ENCODE measurements at regions not wholly inside any gene's neighbourhood (a gene's known extent, or its start where the extent isn't known, plus 50 kb on each side); places are given as distances from the start of the nearest gene placed in this dataset.

GRCh38 chr6:138550346-138550767 lies 51.1 kb upstream of the NHSL1 start:
- DNase-seq: no peak

DNA sequence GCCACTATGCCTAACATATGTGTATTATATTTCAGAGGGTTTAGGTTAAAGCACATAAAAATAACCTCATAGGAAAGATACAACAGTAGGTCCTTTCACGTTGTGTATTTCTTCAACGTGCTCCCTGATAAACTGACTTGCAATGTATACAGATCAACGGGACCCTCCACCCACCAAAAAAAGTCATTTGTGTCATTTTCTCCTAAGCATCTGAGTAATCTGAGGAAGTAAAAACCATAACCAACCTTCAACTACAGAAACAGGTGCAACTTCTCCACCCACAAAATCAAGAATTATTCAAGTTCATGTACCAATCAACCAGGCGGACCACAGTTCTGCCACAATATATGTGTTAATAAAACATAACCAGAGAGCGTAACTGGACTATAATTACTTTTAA lies 54.9 kb upstream of the NHSL1 start:
- DNase-seq: no peak

GRCh38 chr6:138555421-138555988 lies 56.2 kb upstream of the NHSL1 start:
- no peak for DNase-seq

DNA sequence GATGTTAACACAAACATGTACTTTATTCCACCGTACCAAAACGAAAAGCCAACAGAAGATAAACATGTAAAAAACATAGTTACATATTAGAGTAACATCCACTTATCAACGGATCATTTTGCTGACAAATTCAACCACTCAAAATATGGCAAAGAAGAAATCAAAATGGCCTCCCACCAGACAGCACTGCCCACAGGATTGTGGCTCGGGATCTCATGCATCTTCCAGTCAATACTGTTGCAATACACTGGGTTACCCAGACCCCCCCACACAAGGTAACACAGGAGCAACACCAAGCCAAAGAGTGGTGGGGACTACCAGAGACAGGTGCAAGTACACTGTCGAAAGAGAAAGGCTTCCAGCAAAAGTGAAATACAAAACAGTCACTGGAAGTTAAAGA lies 57.9 kb upstream of the NHSL1 start:
- no peak for DNase-seq

- no peak for DNase-seq
Measured at GRCh38 chr6:138559143-138559542, 59.8 kb upstream of the NHSL1 start.

DNA sequence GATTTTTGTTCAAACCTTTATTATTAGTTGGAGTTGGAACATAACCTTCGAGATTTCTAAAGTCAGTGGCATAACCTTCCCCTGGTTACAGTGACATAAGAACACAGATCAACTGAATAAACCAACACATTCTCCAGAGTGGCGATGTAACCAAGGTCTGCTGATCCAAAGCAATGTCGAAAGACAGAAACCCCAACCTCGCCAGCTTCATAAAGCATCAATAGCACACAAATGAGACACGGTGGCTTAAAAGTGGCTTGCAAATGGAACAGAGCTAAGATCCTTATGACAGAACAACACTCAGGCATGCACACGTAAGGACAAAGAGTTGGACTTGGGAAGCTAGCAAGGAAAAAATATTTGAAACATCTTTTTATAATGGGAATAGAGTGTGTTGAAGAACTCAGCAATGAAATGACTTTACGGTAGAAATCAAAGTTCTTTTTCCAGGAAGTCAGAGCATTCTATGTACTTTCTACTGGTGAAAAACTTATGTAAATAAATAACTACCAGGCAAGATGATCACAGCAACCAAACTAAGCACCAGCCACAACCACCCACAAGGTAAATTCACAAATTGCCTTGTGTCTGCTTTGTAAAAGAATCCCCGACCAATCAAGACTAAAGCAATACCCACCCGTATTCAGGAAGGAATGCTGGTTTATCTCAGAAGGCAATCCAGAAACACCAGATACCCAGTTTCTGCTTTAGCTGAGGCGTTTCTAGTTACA lies 61.0 kb upstream of the NHSL1 start:
- no peak for DNase-seq

DNA sequence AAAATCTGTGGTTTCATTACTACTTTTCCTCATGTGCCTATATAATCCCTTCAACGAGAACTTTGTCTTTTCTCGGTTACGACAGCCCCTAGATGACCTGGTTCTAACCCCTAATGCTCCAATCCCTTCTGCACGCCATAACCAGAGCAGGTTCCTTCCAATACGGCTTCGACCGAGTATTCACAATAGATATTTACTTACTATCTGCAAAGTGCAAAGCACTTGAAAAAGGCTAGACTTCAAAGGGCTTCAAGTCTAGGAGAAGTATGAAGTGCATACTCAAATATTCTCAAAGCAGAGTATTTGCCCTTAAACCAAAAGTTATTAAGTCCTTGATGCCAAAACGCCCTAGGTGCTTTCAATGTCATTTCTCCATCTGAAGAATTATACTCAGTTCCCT lies 63.4 kb upstream of the NHSL1 start:
- no peak for DNase-seq

DNA sequence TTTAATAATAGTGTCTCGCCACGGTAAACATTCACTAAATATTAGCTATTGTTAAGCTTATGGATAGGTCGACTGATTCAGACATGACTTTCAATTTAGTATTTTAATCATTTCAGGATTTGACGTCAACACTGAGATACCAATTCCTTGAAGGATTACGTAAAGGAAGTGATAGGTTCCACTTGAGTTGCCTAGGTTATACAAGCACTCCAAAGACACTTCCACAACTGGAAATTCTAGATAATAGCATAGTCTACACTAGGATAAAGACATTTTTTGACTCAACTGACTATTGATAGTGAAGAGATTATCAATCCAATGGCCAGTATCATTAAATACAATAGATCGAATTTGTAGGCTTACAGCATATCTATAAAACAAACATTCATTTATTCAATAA lies 63.9 kb upstream of the NHSL1 start:
- no peak for DNase-seq

DNA sequence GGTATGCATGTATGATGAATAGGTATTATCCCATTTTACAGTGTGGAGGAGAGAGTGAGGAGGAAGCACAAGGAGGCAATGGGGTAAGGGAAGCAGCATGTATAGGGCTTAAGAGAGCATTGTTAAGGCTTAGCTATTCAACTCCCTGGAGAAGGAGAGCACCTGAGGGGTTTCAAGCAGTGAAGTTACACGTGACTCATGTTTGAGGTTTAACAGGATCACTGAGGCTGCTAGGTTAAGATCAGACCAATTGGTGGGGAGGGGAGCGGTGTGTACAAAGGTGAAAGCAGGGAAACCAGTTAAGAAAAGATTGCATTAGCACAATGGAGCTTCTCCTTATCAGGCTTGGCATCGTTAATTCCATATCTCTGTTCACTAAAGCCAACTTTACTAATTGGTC lies 64.4 kb upstream of the NHSL1 start:
- DNase-seq: no peak

DNA sequence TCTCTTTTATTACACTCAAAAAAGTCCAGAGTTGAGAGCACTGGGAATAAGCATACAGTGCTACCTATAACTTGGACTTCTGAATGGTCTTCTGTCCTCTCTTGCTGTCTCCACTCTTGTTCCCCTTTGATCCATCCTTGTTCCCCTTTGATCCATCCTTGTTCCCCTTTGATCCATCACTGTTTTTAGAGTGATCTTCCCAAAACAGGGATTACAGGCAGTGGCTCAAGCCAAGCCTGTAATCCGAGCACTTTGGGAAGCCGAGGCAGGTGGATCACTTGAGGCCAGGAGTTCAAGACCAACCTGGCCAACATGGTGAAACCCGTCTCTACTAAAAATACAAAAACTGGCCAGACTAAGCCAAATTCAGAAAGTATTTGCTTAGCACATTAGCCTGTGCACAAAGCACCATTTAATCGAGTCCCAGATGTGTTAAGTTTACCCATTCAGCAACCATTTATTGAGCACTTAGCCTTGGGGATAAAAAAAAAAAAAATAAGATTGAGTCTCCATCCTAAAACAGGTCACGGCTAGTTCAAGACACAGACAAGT lies 65.0 kb upstream of the NHSL1 start:
- no peak for DNase-seq

- DNase-seq: no peak
Measured at GRCh38 chr6:138567052-138567451, 67.8 kb upstream of the NHSL1 start.

DNA sequence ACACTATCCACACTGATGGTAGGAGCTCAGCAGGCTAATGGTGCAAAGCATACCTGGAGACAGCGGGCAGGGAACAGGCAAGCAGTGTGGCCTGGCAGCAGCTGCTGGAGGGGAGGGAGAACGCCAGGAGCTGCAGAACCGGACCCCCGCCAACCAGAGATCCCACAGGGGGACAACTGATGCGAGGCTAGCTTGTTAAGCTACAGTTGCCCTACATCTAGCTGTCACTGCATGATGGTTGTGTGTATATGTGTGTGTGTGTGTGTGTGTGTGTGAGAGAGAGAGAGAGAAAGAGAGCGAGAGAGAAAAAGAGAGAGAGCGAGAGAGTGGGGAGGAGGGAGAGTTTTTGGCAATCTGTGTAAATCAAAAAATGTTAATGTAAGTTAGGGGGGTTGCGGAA lies 69.7 kb upstream of the NHSL1 start:
- DNase-seq: no peak

DNA sequence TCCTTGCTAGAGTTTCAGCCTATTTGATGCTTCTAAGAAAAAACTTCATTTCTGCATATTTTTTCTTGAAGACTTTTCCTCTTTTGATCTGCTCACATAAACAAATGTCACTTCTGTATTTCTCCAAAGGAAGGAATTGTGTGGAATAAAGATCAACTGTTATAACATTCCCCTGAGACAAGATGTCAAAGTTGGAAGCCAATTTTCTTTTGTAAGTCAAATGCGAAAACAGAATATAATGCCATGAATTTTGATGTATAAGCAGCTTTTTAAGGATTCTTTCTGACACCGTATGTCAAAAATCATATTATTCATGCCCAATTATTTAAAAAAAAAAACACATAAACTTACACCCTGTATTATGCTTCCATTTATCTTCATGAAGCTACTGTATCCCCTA lies 70.3 kb upstream of the NHSL1 start:
- DNase-seq: no peak

DNA sequence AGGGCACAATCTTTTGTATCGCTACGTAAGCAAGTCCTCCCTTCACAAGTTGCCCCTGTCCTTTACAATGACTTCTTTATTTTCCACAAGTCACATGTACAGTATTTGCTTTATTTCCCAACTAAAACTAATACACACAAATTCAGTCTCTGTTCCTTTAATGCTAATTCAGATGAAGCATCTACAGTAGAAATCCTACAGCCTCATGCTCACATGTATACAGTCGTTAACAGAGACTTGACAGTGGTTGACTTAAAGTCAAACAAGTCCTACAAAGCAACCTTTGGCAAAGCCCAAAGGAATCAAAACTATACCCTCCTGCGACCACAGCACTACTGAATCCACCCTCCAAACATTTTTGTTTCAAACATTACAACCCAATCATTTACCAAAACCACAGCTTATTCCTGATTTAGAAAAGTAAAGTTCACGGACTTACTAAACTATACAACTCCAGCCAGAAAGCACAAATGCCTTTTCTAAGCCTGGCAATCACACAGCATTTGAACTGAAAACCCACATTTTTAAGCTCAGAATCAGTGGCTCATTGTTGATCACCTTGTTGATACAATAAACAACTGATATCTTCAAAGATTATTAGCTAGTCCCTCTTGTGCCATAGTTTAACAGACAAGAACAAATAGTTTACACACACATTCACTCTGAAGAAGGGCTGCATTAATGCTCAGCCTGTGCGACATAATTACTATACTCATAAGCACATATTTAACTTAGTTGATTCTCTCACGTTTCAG lies 70.9 kb upstream of the NHSL1 start:
- no peak for DNase-seq

GRCh38 chr6:138570725-138571029 lies 71.4 kb upstream of the NHSL1 start:
- DNase-seq: no peak

GRCh38 chr6:138571181-138571580 lies 71.9 kb upstream of the NHSL1 start:
- no peak for DNase-seq

DNA sequence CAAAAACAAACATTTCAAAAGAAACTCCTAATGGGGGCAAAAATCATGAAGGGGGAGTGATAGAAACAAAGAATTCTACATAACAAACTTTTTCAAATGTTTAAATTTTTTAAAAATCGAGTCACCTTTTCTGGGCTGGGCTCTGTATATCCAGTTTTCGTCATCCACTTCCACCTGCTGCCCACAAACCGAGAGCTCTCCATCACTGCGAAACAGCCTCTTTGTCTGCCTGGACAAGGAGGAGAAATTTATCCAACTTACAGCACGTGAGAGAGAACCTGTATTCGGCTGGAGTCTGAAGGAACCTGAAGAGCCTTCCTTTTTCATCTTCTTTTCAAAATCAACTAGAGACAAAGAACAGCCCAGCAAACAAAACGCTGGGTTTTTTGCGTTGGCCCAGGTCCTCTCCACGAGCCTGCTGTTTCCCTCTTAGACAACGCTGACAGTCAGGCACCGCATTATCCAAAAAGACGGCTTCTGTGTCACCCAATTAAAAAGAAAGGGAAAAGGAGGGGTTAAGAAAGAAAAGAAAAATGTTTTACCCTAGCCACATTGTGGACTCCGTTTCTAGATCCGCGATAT lies 72.4 kb upstream of the NHSL1 start:
- no peak for DNase-seq

DNA sequence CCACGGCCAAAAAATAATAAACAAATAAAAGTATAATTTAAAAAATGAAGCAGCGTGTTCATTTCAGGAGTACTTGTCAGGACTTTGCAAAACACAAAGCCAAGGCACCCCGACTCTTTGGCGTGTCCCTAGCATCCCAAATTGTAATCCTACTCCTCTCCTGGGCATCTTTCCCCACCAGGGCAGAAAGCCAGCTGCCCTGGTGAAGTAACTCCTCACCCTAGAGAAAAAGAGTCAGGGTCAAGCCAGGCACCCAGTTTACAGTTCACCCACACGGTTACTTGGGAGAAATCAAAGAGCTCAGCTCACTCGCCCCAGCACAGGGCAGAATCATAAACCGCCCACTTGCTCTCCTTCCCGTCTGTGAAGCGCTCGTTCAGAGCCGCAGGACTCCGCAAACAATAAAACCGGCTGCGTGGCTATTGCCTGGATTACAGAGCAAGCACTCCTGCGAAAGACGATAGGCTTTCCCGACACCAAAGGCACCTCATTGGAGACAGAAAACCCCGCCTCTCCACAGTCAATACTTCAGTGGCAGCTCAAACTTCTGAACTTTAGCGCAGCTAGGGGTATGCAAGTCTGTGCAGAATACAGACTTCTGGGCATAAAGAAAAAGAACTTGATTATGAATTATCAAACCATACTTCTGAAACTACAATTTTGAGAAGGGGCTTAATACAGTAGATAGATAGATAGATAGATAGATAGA lies 73.0 kb upstream of the NHSL1 start:
- no peak for DNase-seq

DNA sequence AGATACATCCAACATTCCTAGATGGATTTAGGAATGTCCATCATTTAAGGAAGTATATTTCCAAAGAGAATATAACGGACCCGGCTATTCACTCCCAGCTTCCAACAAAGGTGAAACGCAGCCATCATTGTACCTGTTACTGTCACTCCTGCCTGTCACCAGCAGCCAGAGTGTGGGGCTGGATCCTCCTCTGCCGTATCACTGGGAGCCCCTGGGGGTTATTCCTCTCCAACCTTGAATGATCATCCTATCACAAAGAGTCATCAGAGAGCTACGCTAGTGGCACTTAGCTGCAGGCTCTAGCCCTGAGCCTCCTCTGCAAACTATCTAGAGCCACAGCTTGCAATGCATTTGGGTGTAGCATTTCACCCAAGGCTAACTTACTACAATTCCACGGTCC lies 73.6 kb upstream of the NHSL1 start:
- no peak for DNase-seq

DNA sequence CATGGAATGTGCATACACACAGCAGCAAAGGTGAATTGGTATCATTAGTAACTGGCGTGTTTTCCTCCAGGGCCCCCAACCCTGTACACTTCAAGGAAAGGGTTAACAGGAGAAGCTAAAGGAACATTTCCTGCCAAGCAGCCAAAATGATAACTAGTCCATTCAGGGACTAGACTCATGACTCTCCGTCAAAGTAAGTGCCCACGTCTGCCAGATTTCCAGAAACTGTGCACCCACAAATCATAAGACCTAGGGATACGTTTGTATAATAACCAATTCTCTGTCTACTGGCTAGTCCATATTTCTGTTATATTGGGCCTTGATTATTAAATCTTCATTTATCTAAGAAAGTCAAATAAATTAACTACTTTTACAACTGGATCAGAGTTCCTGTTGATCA lies 76.0 kb upstream of the NHSL1 start:
- no peak for DNase-seq

- DNase-seq: no peak
Measured at GRCh38 chr6:138576313-138576712, 77.0 kb upstream of the NHSL1 start.

- no peak for DNase-seq
Measured at GRCh38 chr6:138577151-138577915, 78.0 kb upstream of the NHSL1 start.
